MM.1S (cell line): ENCODE measurements at regions not wholly inside any gene's neighbourhood (a gene's known extent, or its start where the extent isn't known, plus 50 kb on each side); places are given as distances from the start of the nearest gene placed in this dataset.

Experiments used
- CTCF ChIP-seq: fragments of 300-600 bp; sonication (generic); IDR thresholded peaks from 2 replicates; pipeline ENCODE4 v1.5.1; 2016; ENCODE audit warnings: antibody characterized with exemption, low read length, mixed read lengths
- EZH2 ChIP-seq: fragments of 300-600 bp; sonication (generic); optimal IDR thresholded peaks from 2 replicates; pipeline ENCODE3; 2017; ENCODE audit warnings: low read depth, mild to moderate bottlenecking, antibody characterized with exemption, low read length, mixed read lengths
- EZH2phosphoT487 ChIP-seq: fragments of 300-600 bp; sonication (generic); IDR thresholded peaks from 2 replicates; pipeline ENCODE4 v1.6.1; 2018; ENCODE audit warnings: antibody characterized with exemption, low read length

- TF ChIP-seq EZH2 (no peak), EZH2phosphoT487 (no peak), CTCF (no peak)
Observed at GRCh38 chr3:30084971-30085403, 521.4 kb upstream of the TGFBR2 start.
